ENCODE measurements at regions not wholly inside any gene's neighbourhood (a gene's known extent, or its start where the extent isn't known, plus 50 kb on each side); places are given as distances from the start of the nearest gene placed in this dataset.

DNA sequence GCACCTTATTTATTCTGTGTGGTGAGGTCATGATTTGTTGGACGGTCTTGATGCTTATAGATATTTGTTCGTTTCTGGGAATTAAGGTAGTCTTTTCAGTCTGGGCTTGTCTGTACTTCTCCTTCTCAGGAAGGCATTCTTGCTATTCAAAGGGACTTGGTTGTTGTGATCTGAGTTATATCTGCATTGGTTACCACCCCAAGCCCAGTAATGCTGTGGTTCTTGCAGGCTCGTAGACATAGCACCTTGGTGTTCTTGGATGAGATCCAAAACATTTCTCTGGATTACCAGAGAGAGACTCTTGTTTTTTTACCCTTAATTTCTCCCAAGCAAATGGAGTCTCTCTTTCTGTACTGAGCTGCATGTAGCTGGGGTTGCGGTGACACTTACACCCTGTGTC lies 128.0 kb upstream of the CBLB start:
- TF ChIP-seq, protein P1, sequence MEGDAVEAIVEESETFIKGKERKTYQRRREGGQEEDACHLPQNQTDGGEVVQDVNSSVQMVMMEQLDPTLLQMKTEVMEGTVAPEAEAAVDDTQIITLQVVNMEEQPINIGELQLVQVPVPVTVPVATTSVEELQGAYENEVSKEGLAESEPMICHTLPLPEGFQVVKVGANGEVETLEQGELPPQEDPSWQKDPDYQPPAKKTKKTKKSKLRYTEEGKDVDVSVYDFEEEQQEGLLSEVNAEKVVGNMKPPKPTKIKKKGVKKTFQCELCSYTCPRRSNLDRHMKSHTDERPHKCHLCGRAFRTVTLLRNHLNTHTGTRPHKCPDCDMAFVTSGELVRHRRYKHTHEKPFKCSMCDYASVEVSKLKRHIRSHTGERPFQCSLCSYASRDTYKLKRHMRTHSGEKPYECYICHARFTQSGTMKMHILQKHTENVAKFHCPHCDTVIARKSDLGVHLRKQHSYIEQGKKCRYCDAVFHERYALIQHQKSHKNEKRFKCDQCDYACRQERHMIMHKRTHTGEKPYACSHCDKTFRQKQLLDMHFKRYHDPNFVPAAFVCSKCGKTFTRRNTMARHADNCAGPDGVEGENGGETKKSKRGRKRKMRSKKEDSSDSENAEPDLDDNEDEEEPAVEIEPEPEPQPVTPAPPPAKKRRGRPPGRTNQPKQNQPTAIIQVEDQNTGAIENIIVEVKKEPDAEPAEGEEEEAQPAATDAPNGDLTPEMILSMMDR (IDR thresholded peaks at IDR 0.05): no peak
- TF ChIP-seq EZH2phosphoT487 (IDR thresholded peaks at IDR 0.05): no peak

Measured in neural progenitor cell (in vitro differentiated cells).